ENCODE measurements at regions not wholly inside any gene's neighbourhood (a gene's known extent, or its start where the extent isn't known, plus 50 kb on each side); places are given as distances from the start of the nearest gene placed in this dataset.

GRCh38 chr21:20642681-20643080 is 355.5 kb upstream of the NCAM2 start:
- no peak overlapping the region for H3K4me3 ChIP-seq (ENCODE audit: low read depth, low read length)
- TF ChIP-seq, protein P1, sequence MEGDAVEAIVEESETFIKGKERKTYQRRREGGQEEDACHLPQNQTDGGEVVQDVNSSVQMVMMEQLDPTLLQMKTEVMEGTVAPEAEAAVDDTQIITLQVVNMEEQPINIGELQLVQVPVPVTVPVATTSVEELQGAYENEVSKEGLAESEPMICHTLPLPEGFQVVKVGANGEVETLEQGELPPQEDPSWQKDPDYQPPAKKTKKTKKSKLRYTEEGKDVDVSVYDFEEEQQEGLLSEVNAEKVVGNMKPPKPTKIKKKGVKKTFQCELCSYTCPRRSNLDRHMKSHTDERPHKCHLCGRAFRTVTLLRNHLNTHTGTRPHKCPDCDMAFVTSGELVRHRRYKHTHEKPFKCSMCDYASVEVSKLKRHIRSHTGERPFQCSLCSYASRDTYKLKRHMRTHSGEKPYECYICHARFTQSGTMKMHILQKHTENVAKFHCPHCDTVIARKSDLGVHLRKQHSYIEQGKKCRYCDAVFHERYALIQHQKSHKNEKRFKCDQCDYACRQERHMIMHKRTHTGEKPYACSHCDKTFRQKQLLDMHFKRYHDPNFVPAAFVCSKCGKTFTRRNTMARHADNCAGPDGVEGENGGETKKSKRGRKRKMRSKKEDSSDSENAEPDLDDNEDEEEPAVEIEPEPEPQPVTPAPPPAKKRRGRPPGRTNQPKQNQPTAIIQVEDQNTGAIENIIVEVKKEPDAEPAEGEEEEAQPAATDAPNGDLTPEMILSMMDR (IDR thresholded peaks at IDR 0.05; ENCODE audit: low read depth, low read length, missing control alignments): no peak
- DNase-seq: no peak
- no peaks in the 10 kb centered on the region for H3K36me3 ChIP-seq (replicated peaks)
- H3K27me3 ChIP-seq (replicated peaks): no peaks in the 10 kb centered on the region
- no peak overlapping the region for H3K27ac ChIP-seq
- in situ Hi-C loops (cut with HindIII; ENCODE audit: low pct_ligation_motif_present, low sequenced_read_pairs): no loop called here

DNA sequence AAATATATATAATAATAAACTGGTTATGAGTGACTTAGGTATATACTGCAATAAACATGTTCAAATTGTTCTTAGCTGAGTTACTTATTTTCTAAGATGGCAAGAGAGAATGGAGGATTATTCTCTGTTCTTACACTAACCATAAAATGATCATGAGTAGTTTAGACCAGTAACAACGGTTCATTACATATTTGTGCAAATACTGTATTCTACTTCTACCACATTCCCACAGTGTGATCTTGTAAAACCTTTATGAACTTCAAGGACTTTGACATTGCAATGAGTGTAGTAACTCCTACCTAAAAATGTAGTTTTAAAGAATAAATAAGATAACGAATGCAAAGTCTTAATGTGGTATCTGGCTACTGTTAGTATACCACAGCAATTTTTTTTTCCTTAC is 353.7 kb upstream of the NCAM2 start:
- no peak overlapping the region for H3K4me3 ChIP-seq (ENCODE audit: low read depth, low read length)
- H3K36me3 ChIP-seq (replicated peaks): no peaks in the 10 kb centered on the region
- DNase-seq: no peak
- no peaks in the 10 kb centered on the region for H3K27me3 ChIP-seq (replicated peaks)
- H3K27ac ChIP-seq: no peak overlapping the region
- TF ChIP-seq, protein P1 (IDR thresholded peaks at IDR 0.05; ENCODE audit: low read depth, low read length, missing control alignments): no peak
- in situ Hi-C loops (cut with HindIII; ENCODE audit: low pct_ligation_motif_present, low sequenced_read_pairs): no loop called here

- Histone ChIP-seq H3K4me3 (ENCODE audit: low read depth, low read length) (no peak overlapping the region), H3K27ac (no peak overlapping the region), H3K27me3 (replicated peaks) (no peaks in the 10 kb centered on the region), H3K36me3 (replicated peaks) (no peaks in the 10 kb centered on the region)
- TF ChIP-seq, protein P1 (IDR thresholded peaks at IDR 0.05; ENCODE audit: low read depth, low read length, missing control alignments): no peak
- no peak for DNase-seq
- in situ Hi-C loops (cut with HindIII; ENCODE audit: low pct_ligation_motif_present, low sequenced_read_pairs): no loop called here
Observed at GRCh38 chr21:20645344-20645743, 352.9 kb upstream of the NCAM2 start.

- no peaks in the 10 kb centered on the region for H3K36me3 ChIP-seq (replicated peaks)
- no peak overlapping the region for H3K4me3 ChIP-seq (ENCODE audit: low read depth, low read length)
- H3K27ac ChIP-seq: no peak overlapping the region
- DNase-seq: no peak
- TF ChIP-seq, protein P1 (IDR thresholded peaks at IDR 0.05; ENCODE audit: low read depth, low read length, missing control alignments): no peak
- in situ Hi-C loops (cut with HindIII; ENCODE audit: low pct_ligation_motif_present, low sequenced_read_pairs): no loop called here
- no peaks in the 10 kb centered on the region for H3K27me3 ChIP-seq (replicated peaks)
Observed at GRCh38 chr21:20646431-20647165, 351.6 kb upstream of the NCAM2 start.

DNA sequence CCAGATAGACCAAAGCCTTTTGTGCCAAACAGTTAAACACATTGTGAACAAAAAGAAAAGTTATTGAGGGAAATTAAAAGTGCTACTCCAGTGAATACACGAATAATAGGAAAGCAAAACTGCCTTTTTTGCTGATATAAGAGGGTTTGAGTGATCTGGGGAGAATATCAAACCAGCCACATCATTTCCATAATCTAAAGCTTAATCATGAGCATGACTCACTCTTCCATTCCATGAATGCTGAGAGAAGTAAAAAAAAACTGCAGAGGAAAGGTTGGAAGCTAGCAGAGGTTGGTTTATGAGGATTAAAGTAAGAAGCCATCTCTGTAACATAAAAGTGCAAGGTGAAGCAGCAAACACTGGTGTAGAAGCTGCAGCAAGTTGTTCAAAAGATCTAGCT is 350.6 kb upstream of the NCAM2 start:
- H3K27me3 ChIP-seq (replicated peaks): no peaks in the 10 kb centered on the region
- no peak overlapping the region for H3K4me3 ChIP-seq (ENCODE audit: low read depth, low read length)
- TF ChIP-seq, protein P1 (IDR thresholded peaks at IDR 0.05; ENCODE audit: low read depth, low read length, missing control alignments): no peak
- DNase-seq: no peak
- no peaks in the 10 kb centered on the region for H3K36me3 ChIP-seq (replicated peaks)
- in situ Hi-C loops (cut with HindIII; ENCODE audit: low pct_ligation_motif_present, low sequenced_read_pairs): no loop called here
- no peak overlapping the region for H3K27ac ChIP-seq

- H3K36me3 ChIP-seq (replicated peaks): no peaks in the 10 kb centered on the region
- in situ Hi-C loops (cut with HindIII; ENCODE audit: low pct_ligation_motif_present, low sequenced_read_pairs): no loop called here
- DNase-seq: no peak
- no peaks in the 10 kb centered on the region for H3K27me3 ChIP-seq (replicated peaks)
- TF ChIP-seq, protein P1 (IDR thresholded peaks at IDR 0.05; ENCODE audit: low read depth, low read length, missing control alignments): no peak
- H3K27ac ChIP-seq: no peak overlapping the region
- no peak overlapping the region for H3K4me3 ChIP-seq (ENCODE audit: low read depth, low read length)
Observed at GRCh38 chr21:20649231-20649630, 349.0 kb upstream of the NCAM2 start.
